H1 (cell line): ENCODE measurements at regions not wholly inside any gene's neighbourhood (a gene's known extent, or its start where the extent isn't known, plus 50 kb on each side); places are given as distances from the start of the nearest gene placed in this dataset.

Source experiments
- CTCF ChIA-PET: fragments of 300-600 bp; sonication (Branson Sonifier 250); formaldehyde crosslinking; loops from one replicate; lab custom pipeline; 2021; ENCODE audit not compliant: partially characterized antibody; lab: Charles Lee
- POLR2A ChIA-PET: fragments of 300-600 bp; sonication (Branson Sonifier 250); formaldehyde crosslinking; loops from one replicate; lab custom pipeline; 2021; ENCODE audit warnings: inconsistent platforms; ENCODE audit not compliant: partially characterized antibody; lab: Charles Lee
- DNase-seq, 2 experiments: peaks; one replicate each; pipeline versions ENCODE4 v3.0.0 to v3.0.0-alpha.2; 2010 to 2022; ENCODE audit warnings: low spot score in 2 of 2, low read depth in 1 of 2, mixed read lengths in 1 of 2
- FAIRE-seq: peaks from 2 replicates; lab custom pipeline; 2011; peaks lifted over from hg19 to GRCh38; lab: Jason Lieb, UNC
- H2AFZ ChIP-seq: 2 replicates; pipeline ENCODE4 v1.8.1; 2012; ENCODE audit warnings: low read length, inconsistent platforms
- H2AK5ac ChIP-seq: 2 replicates; pipeline ENCODE4 v1.6.1; 2013; ENCODE audit warnings: low read depth, low read length
- H2BK120ac ChIP-seq: replicated peaks from 2 replicates; pipeline ENCODE3; 2013; ENCODE audit warnings: low read depth, low read length, inconsistent platforms
- H2BK12ac ChIP-seq: 2 replicates; pipeline ENCODE4 v1.6.1; 2013; ENCODE audit warnings: low read depth, low read length
- H2BK15ac ChIP-seq: 2 replicates; pipeline ENCODE4 v1.6.1; 2013; ENCODE audit warnings: low read length
- H2BK20ac ChIP-seq: 2 replicates; pipeline ENCODE4 v1.6.1; 2013; ENCODE audit warnings: low read length
- H2BK5ac ChIP-seq: 2 replicates; pipeline ENCODE4 v1.6.1; 2013; ENCODE audit warnings: low read depth, low read length
- H3K14ac ChIP-seq: 2 replicates; pipeline ENCODE4 v1.6.1; 2013; ENCODE audit warnings: inconsistent platforms; ENCODE audit not compliant: insufficient read length
- H3K18ac ChIP-seq: 2 replicates; pipeline ENCODE4 v1.6.1; 2013; ENCODE audit warnings: low read length; ENCODE audit errors: extremely low read depth
- H3K23ac ChIP-seq: 2 replicates; pipeline ENCODE4 v1.6.1; 2013; ENCODE audit warnings: inconsistent platforms; ENCODE audit not compliant: insufficient read length
- H3K23me2 ChIP-seq: 2 replicates; pipeline ENCODE4 v1.6.1; 2013; ENCODE audit warnings: low read depth, low read length
- H3K27ac ChIP-seq: 2 replicates; pipeline ENCODE4 v1.6.1; 2011; ENCODE audit warnings: low read depth, low read length, inconsistent platforms
- H3K27me3 ChIP-seq, 4 experiments: replicated peaks in 1 of 4; 1 replicate in 1 of 4; 2 replicates in 3 of 4; pipeline versions ENCODE4 v1.6.1 to v1.8.1; 2011 to 2013; ENCODE audit warnings: low read length in 3 of 4, mild to moderate bottlenecking in 3 of 4, inconsistent platforms in 2 of 4, mixed read lengths in 2 of 4, moderate library complexity in 1 of 4; ENCODE audit not compliant: control insufficient read depth in 3 of 4, insufficient read depth in 3 of 4; ENCODE audit errors: extremely low read depth in 1 of 4
- H3K36me3 ChIP-seq, 4 experiments: 2 replicates each; pipeline versions ENCODE4 v1.6.1 to v1.8.1; 2011 to 2013; ENCODE audit warnings: mild to moderate bottlenecking in 4 of 4, low read length in 3 of 4, moderate library complexity in 2 of 4, control low read depth in 1 of 4, inconsistent platforms in 1 of 4; ENCODE audit not compliant: insufficient read depth in 4 of 4, control insufficient read depth in 2 of 4
- H3K4ac ChIP-seq: replicated peaks from 2 replicates; pipeline ENCODE3; 2013; ENCODE audit warnings: low read length, low read depth, mixed read lengths, inconsistent platforms; ENCODE audit not compliant: insufficient read length
- H3K4me1 ChIP-seq, 4 experiments: replicated peaks in 1 of 4; 1 replicate in 1 of 4; 2 replicates in 3 of 4; pipeline versions ENCODE4 v1.6.1 to v1.8.1; 2011 to 2013; ENCODE audit warnings: low read length in 3 of 4, inconsistent platforms in 2 of 4, mixed read lengths in 1 of 4; ENCODE audit not compliant: insufficient read depth in 4 of 4, control insufficient read depth in 3 of 4
- H3K4me2 ChIP-seq, 2 experiments: 2 replicates each; pipeline versions ENCODE4 v1.6.1 to v1.8.1; 2011 to 2013; ENCODE audit warnings: low read depth in 2 of 2, low read length in 2 of 2, control low read depth in 1 of 2, inconsistent platforms in 1 of 2, mild to moderate bottlenecking in 1 of 2; ENCODE audit not compliant: insufficient read depth in 1 of 2
- H3K4me3 ChIP-seq, 4 experiments: fragments of 200-600, 300-600 bp in 1 of 4; sonication (generic), shearing (Covaris generic), sonication (Bioruptor Twin) in 1 of 4; 2 replicates each; pipeline versions ENCODE4 v1.5.1 to v1.8.1; 2011 to 2016; ENCODE audit warnings: low read length in 4 of 4, low read depth in 3 of 4, control low read depth in 2 of 4, inconsistent platforms in 2 of 4, mild to moderate bottlenecking in 2 of 4, mixed read lengths in 1 of 4, moderate library complexity in 1 of 4; ENCODE audit not compliant: insufficient read depth in 2 of 4; ENCODE audit errors: extremely low read depth in 1 of 4
- H3K56ac ChIP-seq: replicated peaks from 2 replicates; pipeline ENCODE3; 2013; ENCODE audit warnings: low read depth, mild to moderate bottlenecking, mixed read lengths, low read length, inconsistent platforms; ENCODE audit not compliant: insufficient read length
- H3K79me1 ChIP-seq: 2 replicates; pipeline ENCODE4 v1.6.1; 2013; ENCODE audit warnings: low read depth, low read length, control low read depth
- H3K79me2 ChIP-seq, 2 experiments: 2 replicates each; pipeline versions ENCODE4 v1.6.1 to v1.8.1; 2012 to 2013; ENCODE audit warnings: low read length in 2 of 2, mild to moderate bottlenecking in 2 of 2, inconsistent platforms in 1 of 2; ENCODE audit not compliant: insufficient read depth in 2 of 2, control insufficient read depth in 1 of 2
- H3K9ac ChIP-seq, 4 experiments: replicated peaks in 1 of 4; 1 replicate in 1 of 4; 2 replicates in 3 of 4; pipeline versions ENCODE4 v1.6.1 to v1.8.1; 2011 to 2013; ENCODE audit warnings: low read depth in 3 of 4, low read length in 3 of 4, control low read depth in 2 of 4, mild to moderate bottlenecking in 2 of 4, moderate library complexity in 2 of 4, inconsistent platforms in 1 of 4; ENCODE audit errors: extremely low read depth in 1 of 4
- H3K9me3 ChIP-seq, 2 experiments: 2 replicates each; pipeline versions ENCODE4 v1.6.1 to v1.8.1; 2012 to 2013; ENCODE audit warnings: mild to moderate bottlenecking in 2 of 2, moderate library complexity in 2 of 2, control low read depth in 1 of 2, inconsistent platforms in 1 of 2, low read depth in 1 of 2, low read length in 1 of 2, mixed read lengths in 1 of 2; ENCODE audit not compliant: insufficient read depth in 2 of 2
- H4K20me1 ChIP-seq, 2 experiments: replicated peaks in 1 of 2; 2 replicates each; pipeline versions ENCODE3 to v1.8.1; 2011 to 2013; ENCODE audit warnings: inconsistent platforms in 2 of 2, low read length in 2 of 2, mild to moderate bottlenecking in 1 of 2; ENCODE audit not compliant: insufficient read depth in 2 of 2, control insufficient read depth in 1 of 2
- H4K5ac ChIP-seq: 2 replicates; pipeline ENCODE4 v1.6.1; 2013; ENCODE audit warnings: low read length, low read depth, mixed read lengths, inconsistent platforms; ENCODE audit not compliant: insufficient read length
- H4K8ac ChIP-seq: 2 replicates; pipeline ENCODE4 v1.8.0; 2013; ENCODE audit warnings: mild to moderate bottlenecking, moderate library complexity, low read length, inconsistent platforms; ENCODE audit not compliant: insufficient read depth; ENCODE audit errors: extremely low read depth
- H4K91ac ChIP-seq: replicated peaks from 2 replicates; pipeline ENCODE3; 2013; ENCODE audit warnings: low read length, mixed read lengths, inconsistent platforms; ENCODE audit not compliant: insufficient read length
- RXRA ChIP-seq: IDR thresholded peaks from 2 replicates; pipeline ENCODE4 v1.6.1; 2011; ENCODE audit warnings: low read depth, mild to moderate bottlenecking, low read length, moderate library complexity; ENCODE audit not compliant: insufficient read depth
- WGBS, 2 experiments: shearing (Covaris generic) in 1 of 2; methylation state at CpG; one replicate each; pipeline versions ENCODE4 v1.1.6 to v1.1.7; 2013 to 2015; ENCODE audit warnings: low lambda C conversion rate in 2 of 2, mixed read lengths in 2 of 2, inconsistent platforms in 1 of 2, low coverage in 1 of 2, missing lambda C conversion rate in 1 of 2; ENCODE audit not compliant: insufficient replicate concordance in 2 of 2, insufficient coverage in 1 of 2, insufficient read length in 1 of 2; ENCODE audit errors: extremely low coverage in 1 of 2, missing lambda C conversion rate in 1 of 2; 5-methylcytosine and 5-hydroxymethylcytosine counted together

GRCh38 chr4:123618606-123619005 is 222.0 kb downstream of the SPRY1 start:
- FAIRE-seq = no peak
- no peak for TF ChIP-seq RXRA

More at GRCh38 chr4:123618606-123619005, 222.0 kb downstream of the SPRY1 start:
- H3K79me2 ChIP-seq = no peaks in the 10 kb centered on the region
- H3K27me3 ChIP-seq = no peaks in the 10 kb centered on the region
- no peaks in the 10 kb centered on the region for H3K36me3 ChIP-seq
- no peak overlapping the region for H4K91ac ChIP-seq
- WGBS, 2 experiments = 92% methylated on average over 1 of the region's 1 CpG; no CpG with 5 or more reads in 1 of the 2 experiments
- H3K4me1 ChIP-seq = no peaks in the 10 kb centered on the region
- no peak for DNase-seq
- H3K79me1 ChIP-seq = no peaks in the 10 kb centered on the region
- H4K5ac ChIP-seq = no peak overlapping the region
- no peaks in the 10 kb centered on the region for H3K23me2 ChIP-seq
- H3K4me2 ChIP-seq = no peak overlapping the region
- H2AK5ac ChIP-seq = no peak overlapping the region
- no peak overlapping the region for H3K4me3 ChIP-seq
- ChIA-PET CTCF (interaction anchor here (1.5 kb wide), 1 partner anchor 55 kb away, joined by 6 read pairs; no protein-coding TSS in a partner anchor), POLR2A (no interaction called here)
- H2BK12ac ChIP-seq = no peak overlapping the region
- no peak overlapping the region for H3K14ac ChIP-seq
- no peak overlapping the region for H2BK5ac ChIP-seq
- no peak overlapping the region for H2BK15ac ChIP-seq
- H2BK120ac ChIP-seq = no peak overlapping the region
- H3K27ac ChIP-seq = no peak overlapping the region
- no peak overlapping the region for H3K23ac ChIP-seq
- H3K56ac ChIP-seq = no peak overlapping the region
- H3K4ac ChIP-seq = no peak overlapping the region
- no peak overlapping the region for H3K9ac ChIP-seq
- no peak overlapping the region for H2BK20ac ChIP-seq
- H4K20me1 ChIP-seq = no peaks in the 10 kb centered on the region
- H3K9me3 ChIP-seq = no peaks in the 10 kb centered on the region
- no peak overlapping the region for H2AFZ ChIP-seq
- no peak overlapping the region for H4K8ac ChIP-seq
- no peak overlapping the region for H3K18ac ChIP-seq
